Anterior cingulate cortex (tissue), 58 donors: ENCODE measurements at regions not wholly inside any gene's neighbourhood (a gene's known extent, or its start where the extent isn't known, plus 50 kb on each side); places are given as distances from the start of the nearest gene placed in this dataset.
A peak's percentile ranks its signal among the peaks of the same experiment; 100 is the strongest.

Experiments
- DNase-seq, 58 donors: peaks; one replicate each; lab custom pipeline; 2025; lab: John Stamatoyannopoulos, UW

- no peak for DNase-seq
Observed at GRCh38 chr11:92423115-92424034, 198.8 kb downstream of the FAT3 start.

- no peak for DNase-seq
Observed at GRCh38 chr11:92424281-92424680, 199.7 kb downstream of the FAT3 start.

- no peak for DNase-seq
Observed at GRCh38 chr11:92425127-92425526, 200.5 kb downstream of the FAT3 start.

- no peak for DNase-seq
Observed at GRCh38 chr11:92432515-92432914, 207.9 kb downstream of the FAT3 start.

GRCh38 chr11:92436034-92436920 is 211.7 kb downstream of the FAT3 start:
- DNase-seq, result no peak

GRCh38 chr11:92439133-92439532 is 214.5 kb downstream of the FAT3 start:
- DNase-seq, result no peak

- DNase-seq, result no peak
Observed at GRCh38 chr11:92440701-92441442, 216.3 kb downstream of the FAT3 start.

- DNase-seq, result no peak
Observed at GRCh38 chr11:92441443-92441726, 216.8 kb downstream of the FAT3 start.

GRCh38 chr11:92443199-92443598 is 218.6 kb downstream of the FAT3 start:
- DNase-seq, result peak in 2 of 58 donors; percentile 7 to 16

GRCh38 chr11:92447586-92447985 is 223.0 kb downstream of the FAT3 start:
- DNase-seq, result no peak

GRCh38 chr11:92449222-92449621 is 224.6 kb downstream of the FAT3 start:
- DNase-seq, result no peak

GRCh38 chr11:92449780-92450179 is 225.2 kb downstream of the FAT3 start:
- DNase-seq, result no peak

GRCh38 chr11:92451063-92451462 is 226.4 kb downstream of the FAT3 start:
- no peak for DNase-seq

- no peak for DNase-seq
Observed at GRCh38 chr11:92453055-92453454, 228.4 kb downstream of the FAT3 start.

- DNase-seq, result peak in 1 of 58 donors; percentile 8
Observed at GRCh38 chr11:92455210-92455790, 230.7 kb downstream of the FAT3 start.

GRCh38 chr11:92457250-92457649 is 232.6 kb downstream of the FAT3 start:
- DNase-seq, result no peak

- no peak for DNase-seq
Observed at GRCh38 chr11:92458486-92458885, 233.9 kb downstream of the FAT3 start.

GRCh38 chr11:92460213-92460612 is 235.6 kb downstream of the FAT3 start:
- no peak for DNase-seq

- no peak for DNase-seq
Observed at GRCh38 chr11:92461447-92461846, 236.8 kb downstream of the FAT3 start.

GRCh38 chr11:92462821-92463220 is 238.2 kb downstream of the FAT3 start:
- DNase-seq, result no peak
